HCT116 (cell line): ENCODE measurements at regions not wholly inside any gene's neighbourhood (a gene's known extent, or its start where the extent isn't known, plus 50 kb on each side); places are given as distances from the start of the nearest gene placed in this dataset.

ENCODE experiments used
- CTCF ChIP-seq, 3 experiments: fragments of 200-600 bp in 1 of 3; sonication (generic) in 1 of 3; IDR thresholded peaks in 2 of 3; conservative IDR thresholded peaks in 1 of 3; 2 replicates each; pipeline ENCODE4 v1.5.1; 2012 to 2017; ENCODE audit warnings: low read depth in 2 of 3, low read length in 2 of 3, antibody characterized with exemption in 1 of 3, borderline replicate concordance in 1 of 3, control low read depth in 1 of 3, mild to moderate bottlenecking in 1 of 3, mixed read lengths in 1 of 3, mixed run types in 1 of 3, moderate library complexity in 1 of 3; ENCODE audit not compliant: insufficient read depth in 1 of 3
- EZH2 ChIP-seq: fragments of 200-600 bp; sonication (generic); IDR thresholded peaks from 2 replicates; pipeline ENCODE4 v1.6.1; 2017; ENCODE audit warnings: antibody characterized with exemption, mixed run types
- POLR2A ChIP-seq: IDR thresholded peaks from 2 replicates; pipeline ENCODE4 v1.7.0; 2011; ENCODE audit warnings: borderline replicate concordance; ENCODE audit not compliant: insufficient read depth, insufficient read length; ENCODE audit errors: extremely low read depth
- POLR2AphosphoS5 ChIP-seq: IDR thresholded peaks from 2 replicates; pipeline ENCODE4 v1.6.1; 2011; ENCODE audit warnings: mild to moderate bottlenecking, low read depth, low read length, moderate library complexity
- TCF7L2 ChIP-seq: IDR thresholded peaks from 2 replicates; pipeline ENCODE4 v1.7.0; 2011; ENCODE audit warnings: borderline replicate concordance, inconsistent platforms; ENCODE audit not compliant: insufficient read depth, insufficient read length; ENCODE audit errors: extremely low read depth
- ZFX ChIP-seq: fragments of 450-650 bp; IDR thresholded peaks from 2 replicates; pipeline ENCODE4 v1.6.1; 2017
- TF ChIP-seq, protein P1 (sequence below): IDR thresholded peaks from 2 replicates; pipeline ENCODE4 v1.6.1; 2011; ENCODE audit warnings: mild to moderate bottlenecking, low read length, moderate library complexity; ENCODE audit not compliant: insufficient replicate concordance; ENCODE audit errors: extremely low read depth
- TF ChIP-seq, protein P2 (sequence below): IDR thresholded peaks from 2 replicates; pipeline ENCODE4 v1.6.1; 2012

DNA sequence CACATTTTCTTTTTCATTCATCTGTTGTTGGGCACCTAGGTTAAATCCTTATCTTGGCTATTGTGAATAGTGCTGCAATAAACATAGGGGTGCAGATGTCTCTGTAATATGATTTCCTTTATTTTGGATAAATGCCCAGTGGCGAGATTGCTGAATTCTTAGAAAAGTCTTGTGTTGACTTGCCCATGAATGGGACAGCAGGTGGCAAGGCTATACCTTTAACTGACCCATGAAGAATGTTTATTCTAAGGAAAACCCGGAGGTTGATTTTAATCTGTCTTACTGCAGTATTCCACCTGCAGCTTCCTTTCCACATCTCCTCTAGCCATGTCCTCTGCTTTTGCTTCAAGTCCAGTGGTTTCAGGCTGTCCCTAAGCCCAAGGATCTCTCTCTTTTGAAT is 220.6 kb downstream of the SNCA start:
- TF ChIP-seq POLR2AphosphoS5 (no peak), ZFX (no peak), CTCF (IDR thresholded peaks at IDR 0.05 in 2 of 3, conservative IDR thresholded peaks at IDR 0.05 in 1 of 3; ENCODE audit: borderline replicate concordance in 1 of 3, insufficient read depth in 1 of 3, low read depth in 2 of 3, low read length in 2 of 3) (no peak), POLR2A (no peak), EZH2 (no peak), TCF7L2 (no peak)
- TF ChIP-seq, protein P1, sequence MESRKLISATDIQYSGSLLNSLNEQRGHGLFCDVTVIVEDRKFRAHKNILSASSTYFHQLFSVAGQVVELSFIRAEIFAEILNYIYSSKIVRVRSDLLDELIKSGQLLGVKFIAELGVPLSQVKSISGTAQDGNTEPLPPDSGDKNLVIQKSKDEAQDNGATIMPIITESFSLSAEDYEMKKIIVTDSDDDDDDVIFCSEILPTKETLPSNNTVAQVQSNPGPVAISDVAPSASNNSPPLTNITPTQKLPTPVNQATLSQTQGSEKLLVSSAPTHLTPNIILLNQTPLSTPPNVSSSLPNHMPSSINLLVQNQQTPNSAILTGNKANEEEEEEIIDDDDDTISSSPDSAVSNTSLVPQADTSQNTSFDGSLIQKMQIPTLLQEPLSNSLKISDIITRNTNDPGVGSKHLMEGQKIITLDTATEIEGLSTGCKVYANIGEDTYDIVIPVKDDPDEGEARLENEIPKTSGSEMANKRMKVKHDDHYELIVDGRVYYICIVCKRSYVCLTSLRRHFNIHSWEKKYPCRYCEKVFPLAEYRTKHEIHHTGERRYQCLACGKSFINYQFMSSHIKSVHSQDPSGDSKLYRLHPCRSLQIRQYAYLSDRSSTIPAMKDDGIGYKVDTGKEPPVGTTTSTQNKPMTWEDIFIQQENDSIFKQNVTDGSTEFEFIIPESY, result no peak
- TF ChIP-seq, protein P2, sequence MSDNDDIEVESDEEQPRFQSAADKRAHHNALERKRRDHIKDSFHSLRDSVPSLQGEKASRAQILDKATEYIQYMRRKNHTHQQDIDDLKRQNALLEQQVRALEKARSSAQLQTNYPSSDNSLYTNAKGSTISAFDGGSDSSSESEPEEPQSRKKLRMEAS, result no peak
